Astrocyte (in vitro differentiated cells and primary cell): ENCODE measurements at regions not wholly inside any gene's neighbourhood (a gene's known extent, or its start where the extent isn't known, plus 50 kb on each side); places are given as distances from the start of the nearest gene placed in this dataset.
"Not testable (repeated sequence)": the region's sequence is repeated elsewhere in the genome, so short reads cannot be mapped to it uniquely, and the experiment has no call there.

Experiments
- DNase-seq: peaks from one replicate; pipeline ENCODE4 v3.0.0-alpha.2; 2010; ENCODE audit warnings: low read depth
- FAIRE-seq: peaks from 2 replicates; lab custom pipeline; 2011; peaks lifted over from hg19 to GRCh38; lab: Jason Lieb, UNC
- H2AFZ ChIP-seq: 2 replicates; pipeline ENCODE4 v1.6.0; 2012; ENCODE audit warnings: low read depth, low read length, inconsistent platforms
- H3K27ac ChIP-seq: 2 replicates; pipeline ENCODE4 v1.5.1; 2011; ENCODE audit warnings: low read depth, low read length, inconsistent platforms
- H3K27me3 ChIP-seq: 2 replicates; pipeline ENCODE4 v1.6.0; 2011; ENCODE audit warnings: low read length, inconsistent platforms; ENCODE audit not compliant: insufficient read depth
- H3K36me3 ChIP-seq: 2 replicates; pipeline ENCODE4 v1.5.1; 2011; ENCODE audit warnings: low read length, inconsistent platforms; ENCODE audit not compliant: insufficient read depth
- H3K4me1 ChIP-seq: 2 replicates; pipeline ENCODE4 v1.5.1; 2011; ENCODE audit warnings: low read length, inconsistent platforms; ENCODE audit not compliant: insufficient read depth
- H3K4me2 ChIP-seq: 2 replicates; pipeline ENCODE4 v1.6.0; 2012; ENCODE audit warnings: low read length, inconsistent platforms
- H3K4me3 ChIP-seq: 2 replicates; pipeline ENCODE4 v1.5.1; 2011; ENCODE audit warnings: low read depth, mild to moderate bottlenecking, low read length, inconsistent platforms; ENCODE audit not compliant: insufficient read depth
- H3K79me2 ChIP-seq: 2 replicates; pipeline ENCODE4 v1.6.0; 2012; ENCODE audit warnings: mild to moderate bottlenecking, low read length, inconsistent platforms; ENCODE audit not compliant: insufficient read depth
- H3K9ac ChIP-seq: 2 replicates; pipeline ENCODE4 v1.6.0; 2012; ENCODE audit warnings: mild to moderate bottlenecking, low read length, inconsistent platforms
- H3K9me3 ChIP-seq: 2 replicates; pipeline ENCODE4 v1.5.1; 2012; ENCODE audit warnings: low read depth, mild to moderate bottlenecking, low read length, inconsistent platforms; ENCODE audit not compliant: insufficient read depth
- H4K20me1 ChIP-seq: 2 replicates; pipeline ENCODE4 v1.6.0; 2012; ENCODE audit warnings: low read length, inconsistent platforms; ENCODE audit not compliant: insufficient read depth
- H3K27ac Mint-ChIP-seq: one replicate; pipeline ENCODE4 v1.8.0; 2021; ENCODE audit warnings: mild to moderate bottlenecking, mixed read lengths; ENCODE audit not compliant: unreplicated experiment
- H3K27me3 Mint-ChIP-seq: one replicate; pipeline ENCODE4 v1.8.0; 2021; ENCODE audit warnings: low read depth, mixed read lengths; ENCODE audit not compliant: unreplicated experiment
- H3K36me3 Mint-ChIP-seq: one replicate; pipeline ENCODE4 v1.8.0; 2021; ENCODE audit warnings: low read depth, mixed read lengths; ENCODE audit not compliant: unreplicated experiment
- H3K4me1 Mint-ChIP-seq: one replicate; pipeline ENCODE4 v1.8.0; 2021; ENCODE audit warnings: low read depth, mixed read lengths; ENCODE audit not compliant: unreplicated experiment
- H3K4me3 Mint-ChIP-seq: one replicate; pipeline ENCODE4 v1.8.0; 2021; ENCODE audit warnings: mild to moderate bottlenecking, moderate library complexity, mixed read lengths; ENCODE audit not compliant: unreplicated experiment
- H3K9me3 Mint-ChIP-seq: one replicate; pipeline ENCODE4 v1.8.0; 2021; ENCODE audit warnings: mild to moderate bottlenecking, mixed read lengths; ENCODE audit not compliant: unreplicated experiment
- CTCF ChIP-seq: IDR thresholded peaks from 2 replicates; pipeline ENCODE4 v1.5.1; 2011; ENCODE audit warnings: low read depth, mild to moderate bottlenecking, inconsistent platforms, low read length, moderate library complexity; ENCODE audit not compliant: insufficient read depth
- EZH2 ChIP-seq: IDR thresholded peaks from 2 replicates; pipeline ENCODE4 v1.6.1; 2012; ENCODE audit warnings: mild to moderate bottlenecking, low read length, inconsistent platforms; ENCODE audit not compliant: insufficient read depth

- Mint-ChIP-seq H3K4me1 (no peaks in the 10 kb centered on the region), H3K36me3 (no peaks in the 10 kb centered on the region), H3K9me3 (no peaks in the 10 kb centered on the region), H3K4me3 (no peak overlapping the region), H3K27ac (no peak overlapping the region), H3K27me3 (no peaks in the 10 kb centered on the region)
- H3K79me2 ChIP-seq = no peaks in the 10 kb centered on the region
- FAIRE-seq = no peak
- TF ChIP-seq CTCF = no peak
- no peak for TF ChIP-seq EZH2
- no peak overlapping the region for H3K27ac ChIP-seq
- no peaks in the 10 kb centered on the region for H3K36me3 ChIP-seq
- no peak overlapping the region for H3K4me2 ChIP-seq
- no peak overlapping the region for H3K4me3 ChIP-seq
- H2AFZ ChIP-seq = no peak overlapping the region
- H3K4me1 ChIP-seq = no peaks in the 10 kb centered on the region
- H3K9me3 ChIP-seq = no peaks in the 10 kb centered on the region
- no peaks in the 10 kb centered on the region for H3K27me3 ChIP-seq
- no peak for DNase-seq
- no peaks in the 10 kb centered on the region for H4K20me1 ChIP-seq
- no peak overlapping the region for H3K9ac ChIP-seq
Observed at GRCh38 chr10:64881257-64881656, 1360.1 kb downstream of the REEP3 start.

- no peaks in the 10 kb centered on the region for H3K4me1 Mint-ChIP-seq
- H4K20me1 ChIP-seq = no peaks in the 10 kb centered on the region
- H2AFZ ChIP-seq = no peak overlapping the region
- no peaks in the 10 kb centered on the region for H3K27me3 Mint-ChIP-seq
- H3K4me1 ChIP-seq = no peaks in the 10 kb centered on the region
- no peak for DNase-seq
- TF ChIP-seq CTCF (no peak), EZH2 (no peak)
- H3K27ac ChIP-seq = no peak overlapping the region
- no peak overlapping the region for H3K4me2 ChIP-seq
- no peak overlapping the region for H3K4me3 Mint-ChIP-seq
- no peaks in the 10 kb centered on the region for H3K79me2 ChIP-seq
- H3K36me3 ChIP-seq = no peaks in the 10 kb centered on the region
- H3K27me3 ChIP-seq = no peaks in the 10 kb centered on the region
- H3K27ac Mint-ChIP-seq = no peak overlapping the region
- H3K4me3 ChIP-seq = no peak overlapping the region
- H3K9me3 ChIP-seq = peaks cover 2% of the 10 kb centered on the region
- no peaks in the 10 kb centered on the region for H3K36me3 Mint-ChIP-seq
- FAIRE-seq = no peak
- H3K9ac ChIP-seq = no peak overlapping the region
- H3K9me3 Mint-ChIP-seq = no peaks in the 10 kb centered on the region
Observed at GRCh38 chr10:64896582-64896981, 1375.4 kb downstream of the REEP3 start.

- H3K36me3 Mint-ChIP-seq, H3K4me3 ChIP-seq, H2AFZ ChIP-seq, DNase-seq, H3K27ac Mint-ChIP-seq, H3K27ac ChIP-seq, H3K36me3 ChIP-seq, H3K4me3 Mint-ChIP-seq, H3K27me3 Mint-ChIP-seq, H3K4me2 ChIP-seq, H3K9ac ChIP-seq, FAIRE-seq, H3K27me3 ChIP-seq, H4K20me1 ChIP-seq, H3K79me2 ChIP-seq, H3K4me1 Mint-ChIP-seq, H3K9me3 Mint-ChIP-seq, H3K4me1 ChIP-seq, H3K9me3 ChIP-seq: not testable (repeated sequence)
Observed at GRCh38 chr10:64906311-64906710, 1385.1 kb downstream of the REEP3 start.

GRCh38 chr10:64924306-64924705, 1403.1 kb downstream of the REEP3 start:
- not testable (repeated sequence) for H3K9me3 ChIP-seq, H3K4me2 ChIP-seq, H3K27me3 Mint-ChIP-seq, H3K4me3 Mint-ChIP-seq, H3K9ac ChIP-seq, H3K4me3 ChIP-seq, H3K36me3 ChIP-seq, H4K20me1 ChIP-seq, H3K4me1 Mint-ChIP-seq, H3K79me2 ChIP-seq, H2AFZ ChIP-seq, FAIRE-seq, H3K9me3 Mint-ChIP-seq, H3K27me3 ChIP-seq, DNase-seq, H3K27ac ChIP-seq, H3K4me1 ChIP-seq, H3K36me3 Mint-ChIP-seq, H3K27ac Mint-ChIP-seq
